Activated CD4-positive, alpha-beta memory T cell treated with anti-CD3 and anti-CD28 coated beads, Interleukin-2, amount 10 ng/mL, durations not matched to agents 7 days and 5 days (primary cell): ENCODE measurements at regions not wholly inside any gene's neighbourhood (a gene's known extent, or its start where the extent isn't known, plus 50 kb on each side); places are given as distances from the start of the nearest gene placed in this dataset.

Experiments used
- CTCF ChIA-PET: fragments of 350-600 bp; sonication (Branson Sonifier 250); formaldehyde crosslinking; loops from one replicate; lab custom pipeline; 2021; ENCODE audit warnings: antibody characterized with exemption, inconsistent platforms; lab: Charles Lee
- POLR2A ChIA-PET: fragments of 350-600 bp; sonication (Branson Sonifier 250); formaldehyde crosslinking; loops from one replicate; lab custom pipeline; 2021; ENCODE audit warnings: antibody characterized with exemption; lab: Charles Lee
- DNase-seq: peaks from one replicate; pipeline ENCODE4 v3.0.0-alpha.2; 2020
- H3K27ac Mint-ChIP-seq: one replicate; pipeline ENCODE4 v1.8.0; 2021; ENCODE audit warnings: mild to moderate bottlenecking, mixed read lengths
- H3K27me3 Mint-ChIP-seq: one replicate; pipeline ENCODE4 v1.8.0; 2021; ENCODE audit warnings: mixed read lengths
- H3K36me3 Mint-ChIP-seq: one replicate; pipeline ENCODE4 v1.8.0; 2021; ENCODE audit warnings: low read depth, mixed read lengths
- H3K4me1 Mint-ChIP-seq: one replicate; pipeline ENCODE4 v1.8.0; 2021; ENCODE audit warnings: mixed read lengths
- H3K4me3 Mint-ChIP-seq: one replicate; pipeline ENCODE4 v1.8.0; 2021; ENCODE audit warnings: mild to moderate bottlenecking, mixed read lengths
- H3K9me3 Mint-ChIP-seq: one replicate; pipeline ENCODE4 v1.8.0; 2021; ENCODE audit warnings: mixed read lengths

GRCh38 chr4:138062929-138063328 lies 179.2 kb downstream of the SLC7A11 start:
- Mint-ChIP-seq H3K27me3 (no peaks in the 10 kb centered on the region), H3K4me1 (no peaks in the 10 kb centered on the region), H3K27ac (no peak overlapping the region), H3K9me3 (peaks cover 12% of the 10 kb centered on the region), H3K4me3 (no peak overlapping the region), H3K36me3 (no peaks in the 10 kb centered on the region)
- ChIA-PET POLR2A (no interaction called here), CTCF (interaction anchor here (0.8 kb wide), 1 partner anchor 27 kb away, joined by 3 read pairs; no protein-coding TSS in a partner anchor)
- no peak for DNase-seq

DNA sequence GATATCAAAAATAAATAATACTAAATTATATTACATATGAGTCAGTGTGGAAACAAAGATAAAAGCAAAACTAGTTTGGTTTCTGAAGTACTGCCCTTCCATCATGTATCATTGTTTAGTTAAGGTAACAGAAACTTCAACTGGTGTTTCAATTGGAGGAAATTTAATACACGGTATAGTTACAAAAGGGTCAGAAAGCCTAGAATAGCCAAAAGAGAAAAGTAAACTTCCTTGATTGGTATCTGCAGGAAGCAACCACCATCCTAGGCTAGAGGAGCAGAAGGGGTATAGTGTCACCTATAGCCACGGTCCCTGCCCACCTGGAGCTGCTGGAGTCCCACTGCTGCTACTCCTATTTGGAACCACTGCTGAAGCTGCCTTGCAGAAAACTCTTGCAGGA lies 185.6 kb downstream of the SLC7A11 start:
- Mint-ChIP-seq H3K4me1 (no peaks in the 10 kb centered on the region), H3K9me3 (peaks cover 2% of the 10 kb centered on the region), H3K27ac (no peak overlapping the region), H3K4me3 (no peak overlapping the region), H3K36me3 (no peaks in the 10 kb centered on the region), H3K27me3 (no peaks in the 10 kb centered on the region)
- ChIA-PET POLR2A (no interaction called here), CTCF (no interaction called here)
- DNase-seq = no peak

- ChIA-PET POLR2A (no interaction called here), CTCF (no interaction called here)
- Mint-ChIP-seq H3K27ac (no peak overlapping the region), H3K4me3 (no peak overlapping the region), H3K36me3 (no peaks in the 10 kb centered on the region), H3K27me3 (no peaks in the 10 kb centered on the region), H3K9me3 (peaks cover 2% of the 10 kb centered on the region), H3K4me1 (no peaks in the 10 kb centered on the region)
- DNase-seq = no peak
These were observed 186.3 kb downstream of the SLC7A11 start for GRCh38 chr4:138055890-138056289.

- no peaks in the 10 kb centered on the region for H3K4me1 Mint-ChIP-seq
- CTCF ChIA-PET = no interaction called here
- POLR2A ChIA-PET = no interaction called here
- no peaks in the 10 kb centered on the region for H3K27me3 Mint-ChIP-seq
- H3K36me3 Mint-ChIP-seq = no peaks in the 10 kb centered on the region
- H3K4me3 Mint-ChIP-seq = no peak overlapping the region
- H3K27ac Mint-ChIP-seq = no peak overlapping the region
- peaks cover 2% of the 10 kb centered on the region for H3K9me3 Mint-ChIP-seq
- no peak for DNase-seq
These were observed 188.4 kb downstream of the SLC7A11 start for GRCh38 chr4:138053641-138054301.

GRCh38 chr4:138052806-138053632 lies 189.1 kb downstream of the SLC7A11 start:
- POLR2A ChIA-PET = no interaction called here
- Mint-ChIP-seq H3K9me3 (peaks cover 2% of the 10 kb centered on the region), H3K27me3 (no peaks in the 10 kb centered on the region), H3K36me3 (no peaks in the 10 kb centered on the region), H3K27ac (no peak overlapping the region), H3K4me1 (no peaks in the 10 kb centered on the region), H3K4me3 (no peak overlapping the region)
- CTCF ChIA-PET = no interaction called here
- DNase-seq = no peak

GRCh38 chr4:138051157-138051556 lies 191.0 kb downstream of the SLC7A11 start:
- ChIA-PET CTCF (no interaction called here), POLR2A (no interaction called here)
- Mint-ChIP-seq H3K4me3 (no peak overlapping the region), H3K27ac (no peak overlapping the region), H3K27me3 (no peaks in the 10 kb centered on the region), H3K4me1 (no peaks in the 10 kb centered on the region), H3K36me3 (no peaks in the 10 kb centered on the region), H3K9me3 (peaks cover 2% of the 10 kb centered on the region)
- DNase-seq = no peak

DNA sequence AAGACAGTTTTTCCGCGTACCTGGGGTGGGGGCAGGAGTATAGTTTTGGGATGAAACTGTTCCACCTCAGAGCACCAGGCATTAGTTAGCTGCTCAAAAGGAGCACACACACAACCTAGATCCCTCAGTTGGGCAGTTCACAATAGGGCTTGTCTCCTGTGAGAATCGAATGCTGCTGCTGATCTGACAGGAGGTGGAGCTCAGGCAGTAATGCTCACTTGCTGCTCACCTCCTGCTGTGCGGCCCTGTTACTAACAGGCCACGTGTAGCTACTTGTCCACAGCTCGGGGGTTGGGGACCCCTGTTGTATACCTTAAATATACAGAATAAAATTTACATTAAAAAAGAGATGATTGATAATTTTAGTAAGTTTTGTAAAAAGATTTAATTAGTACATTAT lies 191.5 kb downstream of the SLC7A11 start:
- Mint-ChIP-seq H3K27me3 (no peaks in the 10 kb centered on the region), H3K36me3 (no peaks in the 10 kb centered on the region), H3K4me3 (no peak overlapping the region), H3K9me3 (peaks cover 2% of the 10 kb centered on the region), H3K4me1 (no peaks in the 10 kb centered on the region), H3K27ac (no peak overlapping the region)
- no peak for DNase-seq
- ChIA-PET CTCF (no interaction called here), POLR2A (no interaction called here)

GRCh38 chr4:138049355-138049754 lies 192.8 kb downstream of the SLC7A11 start:
- Mint-ChIP-seq H3K27me3 (no peaks in the 10 kb centered on the region), H3K9me3 (peaks cover 2% of the 10 kb centered on the region), H3K4me3 (no peak overlapping the region), H3K27ac (no peak overlapping the region), H3K36me3 (no peaks in the 10 kb centered on the region), H3K4me1 (no peaks in the 10 kb centered on the region)
- DNase-seq = no peak
- POLR2A ChIA-PET = no interaction called here
- CTCF ChIA-PET = no interaction called here

DNA sequence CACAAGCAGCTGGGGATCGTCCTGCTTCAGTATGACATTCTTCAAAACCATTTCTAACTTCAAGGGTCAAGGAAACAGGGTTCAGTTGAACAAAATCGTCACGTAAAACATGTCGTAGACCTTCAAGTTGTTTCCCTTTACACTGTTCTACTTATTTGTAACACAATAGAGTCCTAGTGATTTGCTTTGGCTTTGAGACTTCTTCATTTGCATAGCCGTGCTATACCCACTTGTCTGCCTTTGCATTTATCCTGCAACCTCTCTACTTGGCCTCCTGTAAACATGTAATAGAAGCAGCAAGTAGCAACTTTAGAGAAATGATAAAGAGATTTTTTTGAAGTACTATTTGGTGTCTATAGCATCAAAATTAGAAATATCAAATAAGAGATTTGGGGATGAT lies 194.9 kb downstream of the SLC7A11 start:
- DNase-seq = no peak
- H3K9me3 Mint-ChIP-seq = no peaks in the 10 kb centered on the region
- H3K27me3 Mint-ChIP-seq = no peaks in the 10 kb centered on the region
- ChIA-PET POLR2A (no interaction called here), CTCF (no interaction called here)
- H3K4me3 Mint-ChIP-seq = no peak overlapping the region
- no peaks in the 10 kb centered on the region for H3K36me3 Mint-ChIP-seq
- no peaks in the 10 kb centered on the region for H3K4me1 Mint-ChIP-seq
- H3K27ac Mint-ChIP-seq = no peak overlapping the region

DNA sequence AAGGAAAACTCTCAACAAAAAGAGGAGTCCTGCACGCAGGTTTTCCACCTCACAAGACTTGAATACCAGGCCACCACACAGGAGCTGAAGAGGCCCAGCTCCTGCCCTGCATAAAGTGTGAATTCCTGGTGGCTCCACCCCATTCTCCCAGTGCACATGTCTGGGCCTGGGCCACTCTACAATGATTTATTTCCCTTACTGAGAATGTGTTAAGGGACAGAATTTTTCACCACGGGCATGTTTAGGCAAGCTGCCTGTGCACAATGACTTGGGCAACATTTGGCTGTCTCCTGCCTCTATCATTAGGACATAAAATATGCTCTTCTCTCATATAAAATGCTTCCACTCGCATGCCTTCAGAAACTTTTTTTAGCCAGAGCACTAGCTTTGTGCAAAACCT lies 197.1 kb downstream of the SLC7A11 start:
- Mint-ChIP-seq H3K27me3 (no peaks in the 10 kb centered on the region), H3K4me1 (no peaks in the 10 kb centered on the region), H3K9me3 (no peaks in the 10 kb centered on the region), H3K4me3 (no peak overlapping the region), H3K36me3 (no peaks in the 10 kb centered on the region), H3K27ac (no peak overlapping the region)
- ChIA-PET POLR2A (no interaction called here), CTCF (interaction anchor here (0.5 kb wide), 1 partner anchor 390 kb away, joined by 3 read pairs; no protein-coding TSS in a partner anchor)
- no peak for DNase-seq

- CTCF ChIA-PET = no interaction called here
These were observed 203.1 kb downstream of the SLC7A11 start for GRCh38 chr4:138039010-138039409.

GRCh38 chr4:138037696-138038095 lies 204.5 kb downstream of the SLC7A11 start:
- DNase-seq = no peak
- CTCF ChIA-PET = no interaction called here
- POLR2A ChIA-PET = no interaction called here
- Mint-ChIP-seq H3K9me3 (no peaks in the 10 kb centered on the region), H3K4me1 (no peaks in the 10 kb centered on the region), H3K27ac (no peak overlapping the region), H3K4me3 (no peak overlapping the region), H3K36me3 (no peaks in the 10 kb centered on the region), H3K27me3 (no peaks in the 10 kb centered on the region)

More at GRCh38 chr4:138039010-138039409, 203.1 kb downstream of the SLC7A11 start:
- no peaks in the 10 kb centered on the region for H3K4me1 Mint-ChIP-seq
- H3K4me3 Mint-ChIP-seq = no peak overlapping the region
- H3K9me3 Mint-ChIP-seq = no peaks in the 10 kb centered on the region
- DNase-seq = no peak
- no peak overlapping the region for H3K27ac Mint-ChIP-seq
- POLR2A ChIA-PET = no interaction called here
- no peaks in the 10 kb centered on the region for H3K36me3 Mint-ChIP-seq
- no peaks in the 10 kb centered on the region for H3K27me3 Mint-ChIP-seq

DNA sequence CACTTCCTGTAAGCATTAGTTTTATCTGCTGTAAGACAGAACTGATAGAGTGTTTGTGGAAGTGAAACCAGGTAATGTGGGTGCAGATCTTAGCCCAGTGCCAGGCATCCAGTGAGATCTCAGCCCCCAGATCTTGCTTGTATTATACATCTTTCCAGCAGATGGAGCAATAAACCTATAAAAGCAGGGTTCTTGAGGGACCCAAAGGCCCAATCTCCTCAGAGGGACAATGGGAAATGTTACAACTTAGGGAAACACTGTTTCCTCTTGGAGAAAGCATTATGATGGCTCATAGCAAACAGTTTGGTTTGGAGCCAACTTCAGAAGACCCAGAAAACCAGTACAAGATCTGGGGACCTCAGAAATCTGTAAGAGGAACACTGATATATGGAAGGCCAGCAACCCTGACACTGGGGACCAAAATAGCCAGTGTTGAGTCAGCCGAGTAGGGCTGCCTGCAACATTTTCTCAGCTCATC lies 206.3 kb downstream of the SLC7A11 start:
- no peak for DNase-seq
- H3K36me3 Mint-ChIP-seq = no peaks in the 10 kb centered on the region
- H3K27me3 Mint-ChIP-seq = no peaks in the 10 kb centered on the region
- no peaks in the 10 kb centered on the region for H3K4me1 Mint-ChIP-seq
- H3K4me3 Mint-ChIP-seq = no peak overlapping the region
- CTCF ChIA-PET = interaction anchor here (1.5 to 1.6 kb wide), 2 partner anchors 55 to 645 kb away, joined by 5 to 8 read pairs; no protein-coding TSS in a partner anchor
- H3K9me3 Mint-ChIP-seq = no peaks in the 10 kb centered on the region
- POLR2A ChIA-PET = no interaction called here
- no peak overlapping the region for H3K27ac Mint-ChIP-seq
